Loucy (cell line): ENCODE measurements at regions not wholly inside any gene's neighbourhood (a gene's known extent, or its start where the extent isn't known, plus 50 kb on each side); places are given as distances from the start of the nearest gene placed in this dataset.

Experiments used
- H2AFZ ChIP-seq: fragments of 200-600 bp; sonication (generic); 2 replicates; pipeline ENCODE4 v1.6.0; 2016; ENCODE audit warnings: antibody characterized with exemption, mild to moderate bottlenecking, low read length, moderate library complexity
- H3F3A ChIP-seq: fragments of 200-600 bp; 2 replicates; pipeline ENCODE4 v1.6.0; 2016; ENCODE audit warnings: antibody characterized with exemption, low read depth, mild to moderate bottlenecking
- H3K27me3 ChIP-seq: fragments of 200-600 bp; sonication (generic); 2 replicates; pipeline ENCODE4 v1.6.1; 2014; ENCODE audit warnings: low read length, mild to moderate bottlenecking; ENCODE audit not compliant: insufficient read depth, poor library complexity, severe bottlenecking
- H3K36me3 ChIP-seq: fragments of 200-600 bp; sonication (generic); 2 replicates; pipeline ENCODE4 v1.6.1; 2016; ENCODE audit warnings: low read length; ENCODE audit not compliant: insufficient read depth
- H3K4me1 ChIP-seq: fragments of 200-600 bp; sonication (generic); 2 replicates; pipeline ENCODE4 v1.5.1; 2014; ENCODE audit warnings: low read length, mild to moderate bottlenecking; ENCODE audit not compliant: insufficient read depth, poor library complexity, severe bottlenecking
- H3K4me2 ChIP-seq: fragments of 200-600 bp; sonication (generic); 2 replicates; pipeline ENCODE4 v1.6.0; 2014; ENCODE audit warnings: antibody characterized with exemption, low read length, low read depth, mild to moderate bottlenecking; ENCODE audit not compliant: poor library complexity, severe bottlenecking
- H3K4me3 ChIP-seq: fragments of 200-600 bp; sonication (generic); 2 replicates; pipeline ENCODE4 v1.5.1; 2014; ENCODE audit warnings: low read length, mild to moderate bottlenecking, mixed read lengths; ENCODE audit not compliant: poor library complexity, severe bottlenecking
- H3K79me2 ChIP-seq: fragments of 200-600 bp; sonication (generic); 2 replicates; pipeline ENCODE4 v1.6.1; 2014; ENCODE audit warnings: low read length; ENCODE audit not compliant: insufficient read depth
- H3K9ac ChIP-seq: fragments of 200-600 bp; sonication (generic); 2 replicates; pipeline ENCODE4 v1.6.0; 2014; ENCODE audit warnings: mild to moderate bottlenecking, low read depth, low read length, moderate library complexity; ENCODE audit not compliant: poor library complexity, severe bottlenecking
- H3K9me2 ChIP-seq: fragments of 200-600 bp; sonication (generic); replicated peaks from 2 replicates; pipeline ENCODE4 v1.6.1; 2016; ENCODE audit warnings: low read depth, low read length, mixed read lengths
- H3K9me3 ChIP-seq: fragments of 200-600 bp; sonication (generic); 2 replicates; pipeline ENCODE4 v1.6.1; 2014; ENCODE audit warnings: mild to moderate bottlenecking, antibody characterized with exemption, low read length, low read depth; ENCODE audit not compliant: insufficient read depth
- H4K20me1 ChIP-seq: fragments of 200-600 bp; sonication (generic); 2 replicates; pipeline ENCODE4 v1.6.0; 2014; ENCODE audit warnings: antibody characterized with exemption, low read length, mild to moderate bottlenecking; ENCODE audit not compliant: insufficient read depth, poor library complexity, severe bottlenecking
- CTCF ChIP-seq: fragments of 200-600 bp; sonication (generic); conservative IDR thresholded peaks from 2 replicates; pipeline ENCODE4 v1.5.1; 2014; ENCODE audit warnings: mild to moderate bottlenecking, antibody characterized with exemption, low read length
- EZH2phosphoT487 ChIP-seq: fragments of 200-600 bp; IDR thresholded peaks from 2 replicates; pipeline ENCODE4 v1.6.1; 2018; ENCODE audit warnings: antibody characterized with exemption, mild to moderate bottlenecking, moderate library complexity, borderline replicate concordance

- no peak overlapping the region for H3K9ac ChIP-seq
- H3K4me1 ChIP-seq: peaks cover 10% of the 10 kb centered on the region
- H3K4me3 ChIP-seq: no peak overlapping the region
- H3F3A ChIP-seq: no peaks in the 10 kb centered on the region
- no peaks in the 10 kb centered on the region for H4K20me1 ChIP-seq
- H3K27me3 ChIP-seq: no peaks in the 10 kb centered on the region
- no peak overlapping the region for H3K4me2 ChIP-seq
- no peak overlapping the region for H2AFZ ChIP-seq
- H3K36me3 ChIP-seq: no peaks in the 10 kb centered on the region
- no peaks in the 10 kb centered on the region for H3K9me3 ChIP-seq
- TF ChIP-seq EZH2phosphoT487 (no peak), CTCF (no peak)
- H3K79me2 ChIP-seq: no peaks in the 10 kb centered on the region
- no peaks in the 10 kb centered on the region for H3K9me2 ChIP-seq
Measured at GRCh38 chr7:101691822-101692384, 62.8 kb upstream of the MYL10 start.

DNA sequence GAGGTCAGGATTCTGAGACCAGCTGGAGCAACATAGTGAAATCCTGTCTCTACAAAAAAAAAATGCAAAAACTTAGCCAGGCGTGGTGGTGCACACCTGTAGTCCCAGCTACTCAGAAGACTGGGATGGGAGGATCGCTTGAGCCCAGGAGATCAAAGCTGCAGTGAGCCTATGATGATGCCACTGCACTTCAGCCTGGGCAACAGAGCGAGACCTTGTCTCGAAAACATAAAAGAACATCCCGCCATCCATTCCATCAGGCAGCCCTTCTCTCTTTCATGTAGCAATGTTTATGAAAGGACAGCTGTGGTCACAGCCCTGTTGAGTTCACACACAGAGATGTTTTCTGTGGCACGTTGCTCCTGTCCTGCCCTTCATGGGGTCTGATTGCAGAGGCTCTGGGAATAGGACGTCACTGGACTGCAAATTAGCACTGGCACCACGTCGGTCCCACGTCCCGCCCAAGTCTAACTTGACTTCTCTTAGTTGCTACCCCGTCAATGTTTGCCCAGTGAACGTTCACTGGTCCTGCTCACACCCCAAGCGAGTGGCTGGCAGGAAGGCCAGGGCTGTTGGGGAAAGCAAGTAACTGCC lies 64.5 kb upstream of the MYL10 start:
- Histone ChIP-seq H3K9me3 (no peaks in the 10 kb centered on the region), H3K4me2 (no peak overlapping the region), H3K9me2 (no peaks in the 10 kb centered on the region)

DNA sequence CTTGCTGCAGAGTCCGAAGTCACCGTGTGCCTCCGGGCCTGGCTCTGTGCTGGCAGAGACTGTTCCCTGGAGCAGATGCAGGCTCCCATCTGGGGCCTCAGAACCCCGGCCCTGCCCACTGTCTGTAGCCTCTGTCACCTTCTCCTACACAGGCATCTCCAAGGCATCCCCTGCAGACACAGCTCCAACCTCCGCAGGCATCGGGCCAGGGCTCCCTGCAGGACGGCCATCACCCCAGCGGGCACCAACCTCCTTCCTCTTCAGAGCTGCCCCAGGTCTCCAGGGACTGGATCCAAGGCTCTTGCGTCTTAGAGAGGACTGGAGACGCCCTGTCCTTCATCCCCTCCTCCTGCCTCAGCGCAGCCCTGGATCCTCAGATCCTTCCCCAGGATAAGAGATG lies 69.9 kb upstream of the MYL10 start:
- Histone ChIP-seq H3K4me1 (no peaks in the 10 kb centered on the region), H3K9ac (no peak overlapping the region), H3K79me2 (no peaks in the 10 kb centered on the region), H3K27me3 (no peaks in the 10 kb centered on the region), H3F3A (no peaks in the 10 kb centered on the region), H3K36me3 (no peaks in the 10 kb centered on the region), H2AFZ (no peak overlapping the region), H3K4me2 (no peak overlapping the region), H3K4me3 (no peak overlapping the region), H3K9me2 (no peaks in the 10 kb centered on the region), H4K20me1 (no peaks in the 10 kb centered on the region), H3K9me3 (no peaks in the 10 kb centered on the region)
- TF ChIP-seq EZH2phosphoT487: no peak
- no peak for TF ChIP-seq CTCF

More for the DNA sequence above, 64.5 kb upstream of the MYL10 start:
- Histone ChIP-seq H3K79me2 (no peaks in the 10 kb centered on the region), H4K20me1 (no peaks in the 10 kb centered on the region), H3K9ac (no peak overlapping the region), H3K36me3 (no peaks in the 10 kb centered on the region), H3F3A (no peaks in the 10 kb centered on the region), H3K4me3 (no peak overlapping the region), H3K4me1 (peaks cover 5% of the 10 kb centered on the region), H3K27me3 (no peaks in the 10 kb centered on the region), H2AFZ (no peak overlapping the region; the same call in 1 of the 2 replicates)
- TF ChIP-seq EZH2phosphoT487 (no peak), CTCF (no peak)
